ENCODE measurements at regions not wholly inside any gene's neighbourhood (a gene's known extent, or its start where the extent isn't known, plus 50 kb on each side); places are given as distances from the start of the nearest gene placed in this dataset.

DNA sequence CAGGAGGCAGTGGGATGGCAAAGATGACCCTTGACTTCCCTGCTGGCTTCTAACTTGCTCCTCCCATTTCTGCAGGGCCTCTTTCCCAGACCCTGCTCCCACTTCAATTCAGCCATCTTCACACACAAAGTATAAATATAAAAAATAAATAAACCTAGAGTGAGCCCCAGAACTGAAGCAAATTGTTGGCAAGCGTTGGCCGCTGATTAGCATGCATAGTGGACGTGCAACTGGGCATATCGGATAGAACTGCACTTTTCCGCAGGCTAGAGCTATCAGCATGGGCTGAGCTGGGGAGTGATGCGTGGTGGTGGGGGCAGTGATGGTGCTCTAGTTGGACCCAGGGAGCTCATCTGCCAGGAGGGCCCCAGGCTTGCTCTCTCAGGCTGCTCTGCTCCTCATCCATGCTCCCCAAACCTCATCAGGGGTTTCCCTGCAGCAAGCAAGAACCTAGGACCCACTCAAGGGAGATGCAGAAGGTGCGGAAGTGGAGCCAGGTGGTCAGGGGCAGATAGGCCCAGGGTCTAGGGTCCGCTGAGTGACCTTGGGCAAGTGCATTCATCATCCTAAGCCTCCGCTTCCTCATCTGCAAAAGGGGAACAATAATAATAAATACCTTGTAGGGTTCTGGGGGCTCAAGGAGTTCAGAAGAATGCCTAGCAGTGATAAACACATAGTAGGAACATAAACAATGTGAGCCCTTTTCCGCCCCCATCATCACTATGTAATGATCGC is 146.8 kb upstream of the PJA1 start:
- TF ChIP-seq, protein P1, sequence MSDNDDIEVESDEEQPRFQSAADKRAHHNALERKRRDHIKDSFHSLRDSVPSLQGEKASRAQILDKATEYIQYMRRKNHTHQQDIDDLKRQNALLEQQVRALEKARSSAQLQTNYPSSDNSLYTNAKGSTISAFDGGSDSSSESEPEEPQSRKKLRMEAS (IDR thresholded peaks at IDR 0.05) = no peak
- no peak for TF ChIP-seq FOXM1 (IDR thresholded peaks at IDR 0.05; ENCODE audit: borderline replicate concordance, low read depth)

Data from Ishikawa (cell line).